ENCODE measurements at regions not wholly inside any gene's neighbourhood (a gene's known extent, or its start where the extent isn't known, plus 50 kb on each side); places are given as distances from the start of the nearest gene placed in this dataset.
"Not testable (repeated sequence)": the region's sequence is repeated elsewhere in the genome, so short reads cannot be mapped to it uniquely, and the experiment has no call there.

GRCh38 chr3:26279091-26279490, 343.5 kb upstream of the LRRC3B start:
- DNase-seq (ENCODE audit: low read depth in 2 of 2): no peak

DNA sequence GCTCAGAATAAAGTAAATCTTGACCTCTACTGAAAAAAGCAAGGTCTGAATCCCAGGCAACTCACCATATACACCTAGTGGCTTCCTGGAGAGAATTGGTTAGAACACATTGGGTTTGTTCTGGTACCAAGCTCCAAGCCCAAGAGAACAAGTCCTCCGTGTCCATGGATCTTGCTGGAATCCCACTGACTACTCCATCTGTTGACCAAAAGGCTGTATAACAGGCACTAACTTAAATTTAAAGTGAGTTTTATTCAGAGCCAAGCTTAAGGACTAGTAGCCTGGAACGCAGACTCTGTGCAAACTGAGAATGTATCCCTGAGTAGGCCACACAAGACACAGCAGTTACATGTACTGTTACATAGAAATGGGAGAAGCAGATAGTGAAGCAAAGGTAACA, 342.1 kb upstream of the LRRC3B start:
- no peak for DNase-seq (ENCODE audit: low read depth in 2 of 2)

- DNase-seq (ENCODE audit: low read depth in 2 of 2): no peak
Observed at GRCh38 chr3:26281284-26281985, 341.1 kb upstream of the LRRC3B start.

- DNase-seq (ENCODE audit: low read depth in 2 of 2): not testable (repeated sequence)
Observed at GRCh38 chr3:26284503-26284902, 338.1 kb upstream of the LRRC3B start.

DNA sequence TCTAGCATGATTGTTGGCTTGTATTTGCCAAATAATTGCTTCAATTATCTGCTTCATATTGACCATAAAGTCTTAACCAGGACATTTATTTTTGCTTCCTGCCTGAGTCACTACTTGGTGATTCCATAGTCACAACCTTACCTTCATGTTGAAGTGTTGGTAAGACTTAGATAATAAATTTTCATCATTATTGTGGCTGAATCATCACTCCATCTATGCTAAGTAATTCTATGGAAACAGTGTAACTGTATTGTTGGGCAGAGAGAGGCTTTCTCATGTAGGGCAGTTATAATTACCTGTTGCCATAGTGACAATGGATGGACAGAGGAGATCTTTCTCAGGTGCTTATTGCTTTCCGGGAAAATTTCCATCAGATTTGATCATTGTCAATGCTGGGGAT, 330.7 kb upstream of the LRRC3B start:
- no peak for DNase-seq (ENCODE audit: low read depth in 2 of 2)

DNA sequence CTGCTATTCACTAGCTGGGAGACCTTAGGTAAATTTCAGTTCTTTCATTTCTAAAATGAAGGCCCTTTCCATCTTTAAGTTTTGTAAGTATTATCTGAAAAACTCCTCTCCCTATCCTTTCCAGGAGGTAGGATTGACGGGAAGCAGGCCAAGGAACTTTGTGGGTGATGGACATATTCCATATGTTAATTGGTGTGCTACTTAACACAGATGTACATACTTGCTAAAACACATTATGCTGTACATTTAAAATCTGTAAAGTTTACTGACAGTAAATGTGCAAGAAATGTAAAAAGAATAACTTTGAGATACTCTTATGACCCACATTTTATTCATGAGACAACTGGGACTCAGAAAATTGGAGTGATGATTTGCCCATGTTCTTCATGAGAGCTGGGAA, 329.8 kb upstream of the LRRC3B start:
- DNase-seq (ENCODE audit: low read depth in 2 of 2): no peak

- DNase-seq (ENCODE audit: low read depth in 2 of 2): no peak
Observed at GRCh38 chr3:26293329-26293844, 329.2 kb upstream of the LRRC3B start.

DNA sequence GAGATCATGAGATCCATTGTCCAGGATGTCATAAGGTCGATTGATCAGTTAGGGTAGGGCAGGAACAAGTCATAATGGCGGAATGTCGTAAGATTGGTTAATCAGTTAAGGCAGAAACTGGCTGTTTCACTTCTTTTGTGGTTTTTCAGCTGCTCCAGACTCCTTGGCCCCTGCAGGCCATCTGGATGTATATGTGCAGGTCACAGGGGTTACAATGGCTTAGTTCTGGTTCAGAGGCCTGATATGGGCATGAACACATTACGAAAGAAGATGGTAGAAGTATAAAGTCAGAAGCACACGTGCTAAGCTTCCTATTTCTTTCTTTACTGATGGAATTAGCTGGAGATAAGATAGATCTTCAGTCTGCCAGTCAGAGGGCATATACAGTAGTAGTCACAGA, 315.4 kb upstream of the LRRC3B start:
- DNase-seq (ENCODE audit: low read depth in 2 of 2): no peak

DNA sequence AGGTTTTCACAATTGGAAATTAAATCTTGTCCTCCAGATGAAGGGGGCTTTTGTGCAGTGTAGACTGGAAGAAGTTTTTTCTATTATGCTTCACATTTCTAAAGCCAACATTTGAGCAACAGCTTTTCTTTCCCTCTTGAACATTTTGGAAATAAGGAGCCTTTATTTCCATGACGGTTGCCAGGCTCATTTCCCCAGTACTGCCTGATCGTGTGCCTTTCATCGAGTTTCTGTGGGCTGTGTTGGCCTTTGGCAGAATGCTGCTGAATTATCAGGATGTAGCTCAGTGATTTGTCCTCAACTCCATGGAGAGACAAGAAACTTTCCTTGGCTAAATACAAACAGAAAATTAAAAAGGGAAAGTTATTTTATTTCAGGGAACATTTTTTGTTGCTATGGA, 314.8 kb upstream of the LRRC3B start:
- DNase-seq (ENCODE audit: low read depth in 2 of 2): no peak

DNA sequence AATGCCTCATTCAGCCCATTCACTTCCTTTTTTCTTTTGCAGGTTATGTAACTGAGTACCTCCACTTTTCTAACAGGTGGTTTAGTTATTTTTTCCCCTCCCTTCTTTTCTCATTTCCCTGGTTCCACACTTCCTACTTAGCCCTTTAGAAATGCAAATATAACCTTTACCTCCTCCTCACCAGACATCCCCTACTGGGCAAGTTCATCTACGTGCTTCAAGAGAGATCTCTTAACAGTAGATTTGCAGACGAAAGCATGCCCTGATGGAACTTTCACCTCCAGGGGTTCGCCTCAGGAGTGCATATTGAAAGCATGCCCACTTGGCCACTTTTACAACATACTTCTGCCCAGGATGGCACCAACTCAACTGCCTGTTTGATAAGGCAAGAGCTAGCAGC, 314.1 kb upstream of the LRRC3B start:
- DNase-seq (ENCODE audit: low read depth in 2 of 2): no peak

- not testable (repeated sequence) for DNase-seq (ENCODE audit: low read depth in 2 of 2)
Observed at GRCh38 chr3:26309536-26309935, 313.0 kb upstream of the LRRC3B start.

GRCh38 chr3:26312816-26313215, 309.8 kb upstream of the LRRC3B start:
- DNase-seq (ENCODE audit: low read depth in 2 of 2): no peak

DNA sequence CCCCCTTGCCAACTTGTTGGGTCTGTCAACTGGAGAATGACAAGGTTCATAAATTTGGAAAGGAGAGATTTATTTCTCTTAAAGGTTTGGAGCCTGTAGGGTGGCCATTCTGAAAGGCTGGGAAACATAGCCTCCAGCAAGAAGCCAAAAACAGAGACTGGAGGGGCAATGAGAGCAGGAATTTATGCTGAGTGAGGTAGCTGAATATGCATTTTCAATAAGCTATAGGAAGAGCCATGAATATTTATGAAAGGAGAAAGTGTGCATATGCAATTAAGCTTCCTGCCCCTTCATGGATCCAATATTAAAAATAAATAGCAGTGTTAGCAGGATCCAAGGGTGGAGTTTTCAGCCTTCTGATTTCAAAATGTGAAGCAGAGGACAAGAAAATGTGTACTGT, 306.1 kb upstream of the LRRC3B start:
- no peak for DNase-seq (ENCODE audit: low read depth in 2 of 2)

DNA sequence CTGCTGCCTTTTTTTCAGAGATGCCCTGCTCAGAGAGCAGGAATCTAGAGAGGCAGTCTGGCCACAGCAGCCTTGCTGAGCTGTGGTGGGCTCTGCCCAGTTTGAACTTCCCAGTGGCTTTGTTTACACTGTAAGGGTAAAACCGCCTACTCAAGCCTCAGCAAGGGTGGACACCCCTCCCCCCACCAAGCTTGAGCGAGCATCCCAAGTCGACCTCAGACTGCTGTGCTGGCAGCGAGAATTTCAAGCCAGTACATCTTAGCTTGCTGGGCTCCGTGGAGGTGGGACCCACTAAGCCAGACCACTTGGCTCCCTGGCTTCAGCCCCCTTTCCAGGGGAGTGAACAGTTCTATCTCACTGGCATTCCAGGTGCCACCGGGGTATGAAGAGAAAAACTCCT, 298.8 kb upstream of the LRRC3B start:
- DNase-seq (ENCODE audit: low read depth in 2 of 2): not testable (repeated sequence)

- no peak for DNase-seq (ENCODE audit: low read depth in 2 of 2)
Observed at GRCh38 chr3:26340001-26340400, 282.6 kb upstream of the LRRC3B start.

DNA sequence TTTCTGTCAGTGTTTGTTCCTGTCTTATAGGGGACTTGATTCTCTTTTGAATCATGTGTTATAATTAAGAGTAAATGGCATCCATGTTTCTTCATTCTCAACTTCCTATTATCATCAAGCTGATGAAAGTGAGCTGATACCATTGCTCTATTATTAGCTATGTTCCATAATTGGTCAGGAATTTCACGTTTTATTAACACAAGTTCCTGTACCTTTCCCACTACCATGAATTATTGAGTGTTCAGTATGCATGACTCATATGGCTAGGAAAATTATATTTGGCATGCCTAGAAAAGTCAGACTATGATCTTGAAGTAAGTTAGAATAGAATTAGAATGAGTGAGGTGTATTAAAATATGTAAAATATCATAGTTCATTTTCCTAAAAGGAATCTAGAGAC, 278.9 kb upstream of the LRRC3B start:
- DNase-seq (ENCODE audit: low read depth in 2 of 2): no peak

GRCh38 chr3:26345613-26346012, 277.0 kb upstream of the LRRC3B start:
- DNase-seq (ENCODE audit: low read depth in 2 of 2): no peak

GRCh38 chr3:26346497-26346896, 276.1 kb upstream of the LRRC3B start:
- DNase-seq (ENCODE audit: low read depth in 2 of 2): no peak

- DNase-seq (ENCODE audit: low read depth in 2 of 2): no peak
Observed at GRCh38 chr3:26347150-26347549, 275.4 kb upstream of the LRRC3B start.

DNA sequence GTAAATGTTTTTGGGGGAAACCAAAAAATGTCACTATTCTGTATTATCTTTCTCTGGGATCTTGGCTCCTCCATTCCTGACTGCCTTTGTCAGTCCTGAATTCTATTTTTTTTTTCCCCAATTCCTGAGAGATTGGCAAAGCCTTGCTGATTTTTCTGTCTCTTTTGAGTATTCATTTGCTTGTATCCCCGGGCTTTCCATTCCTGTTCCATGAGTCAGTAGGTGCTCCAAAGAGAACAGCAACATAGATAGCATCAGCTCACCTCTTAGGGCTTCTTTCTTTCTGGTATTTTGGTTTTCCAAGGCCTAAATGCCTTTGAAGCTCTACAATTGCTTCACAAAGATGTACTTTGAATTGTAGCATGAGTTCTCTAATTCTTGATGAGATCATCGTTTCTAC, 271.7 kb upstream of the LRRC3B start:
- no peak for DNase-seq (ENCODE audit: low read depth in 2 of 2)

DNA sequence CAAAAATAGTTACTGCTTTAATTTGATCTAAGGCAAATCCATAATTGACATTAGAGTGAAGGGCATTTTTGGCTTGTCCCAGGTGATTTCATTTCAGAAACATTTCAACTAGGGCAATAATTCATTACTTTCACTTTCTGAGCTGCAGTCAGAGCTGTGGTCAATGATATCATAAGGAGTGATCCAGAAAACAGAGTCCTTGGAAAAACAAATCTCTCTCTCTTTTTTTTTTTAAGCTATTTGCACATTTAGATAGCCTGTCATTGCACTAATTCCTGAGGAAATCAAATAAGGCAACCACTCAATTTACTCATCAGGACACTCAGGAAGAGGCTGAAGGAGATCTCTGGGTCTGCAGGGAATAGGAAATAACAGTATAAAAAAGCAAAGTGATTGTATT, 269.5 kb upstream of the LRRC3B start:
- no peak for DNase-seq (ENCODE audit: low read depth in 2 of 2)

GRCh38 chr3:26358405-26358804, 264.2 kb upstream of the LRRC3B start:
- no peak for DNase-seq (ENCODE audit: low read depth in 2 of 2)

DNA sequence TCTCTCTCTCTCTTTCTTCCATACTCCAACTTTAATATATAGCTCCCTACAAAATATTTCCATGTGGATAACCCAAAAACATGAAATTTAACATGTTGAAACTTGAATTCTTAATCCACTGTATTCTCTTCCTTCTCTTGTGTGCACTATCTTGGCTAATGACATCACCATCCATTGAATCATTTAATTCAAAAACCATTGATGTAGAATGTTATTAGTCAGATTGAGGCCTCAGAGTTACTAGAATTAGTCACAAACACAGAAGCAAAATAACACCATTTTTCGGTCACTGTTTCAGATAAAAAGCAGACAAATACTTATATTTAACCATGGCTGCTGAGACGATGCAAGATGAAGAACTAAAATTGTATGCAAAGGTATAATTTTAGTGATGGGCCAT, 256.9 kb upstream of the LRRC3B start:
- DNase-seq (ENCODE audit: low read depth in 2 of 2): no peak

DNA sequence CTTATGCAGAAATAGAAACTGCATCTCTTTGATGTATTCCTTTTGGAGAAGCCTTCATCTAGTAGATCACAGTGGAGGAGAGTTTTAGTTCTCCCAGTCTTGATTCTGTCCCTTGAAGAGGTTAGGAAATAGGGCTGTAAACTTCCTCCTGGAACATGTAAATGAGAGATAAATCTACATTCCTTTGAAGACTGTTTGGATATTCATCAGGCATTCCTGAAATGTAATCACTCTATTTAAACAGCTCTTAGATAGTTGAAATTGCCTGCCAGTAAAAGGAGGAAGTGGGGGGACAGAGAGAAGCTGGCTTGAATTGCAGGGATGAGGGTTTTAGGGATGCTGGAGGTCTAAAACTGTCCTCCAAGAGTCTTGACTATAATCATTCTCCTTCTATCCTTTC, 254.3 kb upstream of the LRRC3B start:
- no peak for DNase-seq (ENCODE audit: low read depth in 2 of 2)

All from fibroblast of skin of left quadriceps (primary cell).